T-cell (primary cell): ENCODE measurements at regions not wholly inside any gene's neighbourhood (a gene's known extent, or its start where the extent isn't known, plus 50 kb on each side); places are given as distances from the start of the nearest gene placed in this dataset.

ENCODE experiments used
- ATAC-seq, 4 experiments: fragments of 200-7000 bp in 3 of 4; fragments of 150-1000 bp in 1 of 4; cut with Tn5 transposase; replicated peaks in 1 of 4; 1 replicate in 3 of 4; 2 replicates in 1 of 4; pipeline ENCODE4 v1.10.0; 2021; ENCODE audit warnings: moderate library complexity in 3 of 4, mild to moderate bottlenecking in 2 of 4, moderate number of reproducible peaks in 1 of 4
- CTCF ChIA-PET, 2 donors: fragments of 300-600 bp; sonication (Branson Sonifier 250); formaldehyde crosslinking; loops; one replicate each; lab custom pipeline; 2022; ENCODE audit warnings: antibody characterized with exemption in 2 of 2; lab: Charles Lee
- POLR2A ChIA-PET, 2 donors: fragments of 300-600 bp; sonication (Branson Sonifier 250); formaldehyde crosslinking; loops; one replicate each; lab custom pipeline; 2022; ENCODE audit warnings: antibody characterized with exemption in 2 of 2; lab: Charles Lee
- DNase-seq, 35 experiments: peaks; one replicate each; pipeline versions ENCODE4 v3.0.0 to v3.0.0-alpha.2; 2013 to 2023
- H3K27ac ChIP-seq: one replicate; pipeline ENCODE4 v1.5.1; 2013; ENCODE audit warnings: low read length
- H3K27me3 ChIP-seq, 2 experiments: replicated peaks in 1 of 2; 1 replicate in 1 of 2; 2 replicates in 1 of 2; pipeline versions ENCODE4 v1.6.1 to v1.7.0; 2013; ENCODE audit warnings: low read length in 1 of 2, mixed read lengths in 1 of 2; ENCODE audit not compliant: control insufficient read depth in 2 of 2, insufficient read depth in 2 of 2; ENCODE audit errors: extremely low read depth in 1 of 2
- H3K36me3 ChIP-seq, 2 donors: 1 replicate in 1 of 2; 2 replicates in 1 of 2; pipeline versions ENCODE4 v1.6.1 to v1.7.0; 2013; ENCODE audit warnings: low read length in 1 of 2; ENCODE audit not compliant: control insufficient read depth in 2 of 2, insufficient read depth in 1 of 2; ENCODE audit errors: extremely low read depth in 1 of 2
- H3K4me1 ChIP-seq, 2 experiments: 1 replicate in 1 of 2; 2 replicates in 1 of 2; pipeline versions ENCODE4 v1.6.1 to v1.7.0; 2013; ENCODE audit warnings: low read length in 2 of 2, mixed read lengths in 1 of 2; ENCODE audit not compliant: insufficient read depth in 2 of 2, control insufficient read depth in 1 of 2; ENCODE audit errors: extremely low read depth in 1 of 2
- H3K4me3 ChIP-seq, 2 donors: 1 replicate in 1 of 2; 2 replicates in 1 of 2; pipeline versions ENCODE4 v1.5.1 to v1.7.0; 2013; ENCODE audit warnings: mild to moderate bottlenecking in 2 of 2, low read length in 1 of 2, moderate library complexity in 1 of 2; ENCODE audit not compliant: control insufficient read depth in 1 of 2; ENCODE audit errors: extremely low read depth in 1 of 2
- H3K9me3 ChIP-seq: 2 replicates; pipeline ENCODE4 v1.7.0; 2013
- H3K27ac Mint-ChIP-seq, 2 donors: one replicate each; pipeline ENCODE4 v1.8.0; 2020 to 2021; ENCODE audit warnings: mild to moderate bottlenecking in 2 of 2, mixed read lengths in 2 of 2
- H3K27me3 Mint-ChIP-seq, 2 donors: one replicate each; pipeline ENCODE4 v1.8.0; 2021 to 2022; ENCODE audit warnings: mixed read lengths in 2 of 2
- H3K36me3 Mint-ChIP-seq: one replicate; pipeline ENCODE4 v1.8.0; 2021; ENCODE audit warnings: mixed read lengths
- H3K4me1 Mint-ChIP-seq, 3 donors: one replicate each; pipeline ENCODE4 v1.8.0; 2020 to 2022; ENCODE audit warnings: mixed read lengths in 3 of 3, mild to moderate bottlenecking in 1 of 3
- H3K4me3 Mint-ChIP-seq, 3 donors: one replicate each; pipeline ENCODE4 v1.8.0; 2020 to 2022; ENCODE audit warnings: mild to moderate bottlenecking in 3 of 3, mixed read lengths in 3 of 3, moderate library complexity in 3 of 3
- H3K9me3 Mint-ChIP-seq, 3 donors: one replicate each; pipeline ENCODE4 v1.8.0; 2020 to 2022; ENCODE audit warnings: mixed read lengths in 3 of 3
- WGBS: methylation state at CpG from one replicate; pipeline ENCODE4 v1.1.5; 2013; ENCODE audit warnings: missing lambda C conversion rate; ENCODE audit not compliant: insufficient coverage; 5-methylcytosine and 5-hydroxymethylcytosine counted together

GRCh38 chr1:4563586-4563985 lies 90.8 kb upstream of the AJAP1 start:
- Mint-ChIP-seq H3K27ac (no peak overlapping the region), H3K36me3 (no peaks in the 10 kb centered on the region), H3K4me3 (no peak overlapping the region), H3K4me1 (no peaks in the 10 kb centered on the region), H3K9me3 (no peaks in the 10 kb centered on the region), H3K27me3 (peaks cover 23 to 27% of the 10 kb centered on the region in 2 donors)
- ChIA-PET POLR2A (no interaction called here), CTCF (no interaction called here)
- no peaks in the 10 kb centered on the region for H3K36me3 ChIP-seq
- H3K4me1 ChIP-seq, result no peaks in the 10 kb centered on the region
- no peak overlapping the region for H3K4me3 ChIP-seq
- H3K9me3 ChIP-seq, result no peaks in the 10 kb centered on the region
- ATAC-seq, result no peak
- H3K27ac ChIP-seq, result no peak overlapping the region
- DNase-seq, result no peak
- 52% methylated on average over 2 of the region's 4 CpGs for WGBS
- H3K27me3 ChIP-seq, result peaks cover 0 to 16% of the 10 kb centered on the region in 2 experiments

GRCh38 chr1:4564051-4564450 lies 90.4 kb upstream of the AJAP1 start:
- DNase-seq, result no peak
- H3K36me3 Mint-ChIP-seq, result no peaks in the 10 kb centered on the region
- Histone ChIP-seq H3K27ac (no peak overlapping the region), H3K27me3 (peaks cover 0 to 15% of the 10 kb centered on the region in 2 experiments), H3K4me3 (no peak overlapping the region), H3K4me1 (no peaks in the 10 kb centered on the region), H3K36me3 (no peaks in the 10 kb centered on the region), H3K9me3 (no peaks in the 10 kb centered on the region)
- H3K27ac Mint-ChIP-seq, result no peak overlapping the region
- no peak for ATAC-seq
- 61% methylated on average over 3 of the region's 10 CpGs for WGBS
- peaks cover 23 to 24% of the 10 kb centered on the region in 2 donors for H3K27me3 Mint-ChIP-seq
- no peaks in the 10 kb centered on the region for H3K9me3 Mint-ChIP-seq
- ChIA-PET CTCF (no interaction called here), POLR2A (no interaction called here)
- no peaks in the 10 kb centered on the region for H3K4me1 Mint-ChIP-seq
- no peak overlapping the region for H3K4me3 Mint-ChIP-seq

- DNase-seq (no peak), ATAC-seq (no peak)
- Histone ChIP-seq H3K36me3 (no peaks in the 10 kb centered on the region), H3K9me3 (no peaks in the 10 kb centered on the region), H3K27ac (no peak overlapping the region), H3K27me3 (peaks cover 0 to 12% of the 10 kb centered on the region in 2 experiments), H3K4me1 (no peaks in the 10 kb centered on the region), H3K4me3 (no peak overlapping the region)
- CTCF ChIA-PET, result no interaction called here
- H3K9me3 Mint-ChIP-seq, result no peaks in the 10 kb centered on the region
- WGBS, result 86% methylated on average over 3 of the region's 3 CpGs
- H3K4me1 Mint-ChIP-seq, result no peaks in the 10 kb centered on the region
- H3K4me3 Mint-ChIP-seq, result no peak overlapping the region
- H3K36me3 Mint-ChIP-seq, result no peaks in the 10 kb centered on the region
- peaks cover 19 to 23% of the 10 kb centered on the region in 2 donors for H3K27me3 Mint-ChIP-seq
- POLR2A ChIA-PET, result no interaction called here
- no peak overlapping the region for H3K27ac Mint-ChIP-seq
These were observed 89.2 kb upstream of the AJAP1 start for GRCh38 chr1:4565166-4565565.

- ChIA-PET POLR2A (no interaction called here), CTCF (no interaction called here)
- no peak for ATAC-seq
- no peaks in the 10 kb centered on the region for H3K36me3 ChIP-seq
- Mint-ChIP-seq H3K36me3 (no peaks in the 10 kb centered on the region), H3K4me3 (no peak overlapping the region), H3K27ac (no peak overlapping the region), H3K9me3 (no peaks in the 10 kb centered on the region), H3K4me1 (no peaks in the 10 kb centered on the region), H3K27me3 (peaks cover 19 to 23% of the 10 kb centered on the region in 2 donors)
- no peak overlapping the region for H3K4me3 ChIP-seq
- no peaks in the 10 kb centered on the region for H3K4me1 ChIP-seq
- H3K27ac ChIP-seq, result no peak overlapping the region
- H3K9me3 ChIP-seq, result no peaks in the 10 kb centered on the region
- no peak for DNase-seq
- 55% methylated on average over 3 of the region's 12 CpGs for WGBS
- H3K27me3 ChIP-seq, result peaks cover 0 to 12% of the 10 kb centered on the region in 2 experiments
These were observed 88.5 kb upstream of the AJAP1 start for GRCh38 chr1:4565801-4566449.

DNA sequence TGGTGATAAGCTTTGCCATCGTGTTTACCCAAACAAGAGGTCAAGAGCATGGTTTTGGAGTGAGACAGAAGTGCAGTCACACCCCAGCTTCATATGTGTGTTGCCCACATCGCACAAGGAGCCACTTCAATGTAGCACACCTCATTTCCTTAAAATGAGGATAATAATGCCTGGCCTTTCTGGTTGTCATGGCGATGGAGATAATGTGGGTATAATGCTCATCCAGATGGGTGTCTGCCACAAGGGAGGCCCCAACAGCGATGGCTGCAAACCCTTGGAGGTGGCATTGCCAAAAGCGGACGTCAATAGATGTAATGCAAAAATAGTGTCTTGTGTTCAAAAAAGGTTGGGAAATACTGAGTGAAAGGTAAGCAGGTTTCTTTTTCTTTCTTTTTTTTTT lies 83.1 kb upstream of the AJAP1 start:
- H3K36me3 ChIP-seq, result no peaks in the 10 kb centered on the region
- H3K4me3 ChIP-seq, result no peak overlapping the region
- peaks cover 0 to 4% of the 10 kb centered on the region in 2 experiments for H3K27me3 ChIP-seq
- H3K36me3 Mint-ChIP-seq, result no peaks in the 10 kb centered on the region
- ChIA-PET POLR2A (no interaction called here), CTCF (no interaction called here)
- no peak overlapping the region for H3K4me3 Mint-ChIP-seq
- WGBS, result 100% methylated on average over 1 of the region's 6 CpGs
- no peaks in the 10 kb centered on the region for H3K4me1 ChIP-seq
- DNase-seq (no peak), ATAC-seq (no peak)
- no peak overlapping the region for H3K27ac Mint-ChIP-seq
- peaks cover 13 to 34% of the 10 kb centered on the region in 2 donors for H3K27me3 Mint-ChIP-seq
- no peaks in the 10 kb centered on the region for H3K9me3 Mint-ChIP-seq
- H3K4me1 Mint-ChIP-seq, result no peaks in the 10 kb centered on the region
- H3K9me3 ChIP-seq, result no peaks in the 10 kb centered on the region
- no peak overlapping the region for H3K27ac ChIP-seq

DNA sequence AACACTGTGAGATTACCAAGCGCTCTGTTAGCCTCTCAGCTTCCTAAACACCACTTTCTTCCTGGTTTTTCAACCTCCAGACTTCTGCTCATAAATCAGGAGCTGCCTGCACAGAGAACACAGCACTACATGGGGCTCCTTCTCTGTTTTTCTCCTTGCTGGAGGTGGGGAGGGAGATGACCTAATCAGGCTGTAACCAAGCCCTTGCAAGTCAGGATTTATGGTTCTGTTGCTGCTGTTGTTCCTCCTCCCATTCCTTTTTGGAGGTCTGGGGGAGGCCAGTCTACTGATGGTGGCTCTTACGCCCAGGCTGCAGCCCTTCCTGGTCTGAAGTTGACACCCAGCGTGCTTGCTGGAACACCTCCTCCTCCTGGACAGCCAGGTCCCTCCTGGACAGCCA lies 80.9 kb upstream of the AJAP1 start:
- DNase-seq (no peak), ATAC-seq (no peak)
- H3K27me3 ChIP-seq, result peaks cover 0 to 4% of the 10 kb centered on the region in 2 experiments
- Mint-ChIP-seq H3K4me3 (no peak overlapping the region), H3K36me3 (no peaks in the 10 kb centered on the region), H3K9me3 (peaks cover 0 to 6% (median 5%) of the 10 kb centered on the region in 3 donors), H3K27me3 (peaks cover 14 to 24% of the 10 kb centered on the region in 2 donors), H3K27ac (no peak overlapping the region), H3K4me1 (no peaks in the 10 kb centered on the region)
- no peaks in the 10 kb centered on the region for H3K4me1 ChIP-seq
- no peak overlapping the region for H3K4me3 ChIP-seq
- POLR2A ChIA-PET, result no interaction called here
- H3K9me3 ChIP-seq, result no peaks in the 10 kb centered on the region
- CTCF ChIA-PET, result no interaction called here
- WGBS, result 37% methylated on average over 2 of the region's 3 CpGs
- H3K27ac ChIP-seq, result no peak overlapping the region
- H3K36me3 ChIP-seq, result no peaks in the 10 kb centered on the region

DNA sequence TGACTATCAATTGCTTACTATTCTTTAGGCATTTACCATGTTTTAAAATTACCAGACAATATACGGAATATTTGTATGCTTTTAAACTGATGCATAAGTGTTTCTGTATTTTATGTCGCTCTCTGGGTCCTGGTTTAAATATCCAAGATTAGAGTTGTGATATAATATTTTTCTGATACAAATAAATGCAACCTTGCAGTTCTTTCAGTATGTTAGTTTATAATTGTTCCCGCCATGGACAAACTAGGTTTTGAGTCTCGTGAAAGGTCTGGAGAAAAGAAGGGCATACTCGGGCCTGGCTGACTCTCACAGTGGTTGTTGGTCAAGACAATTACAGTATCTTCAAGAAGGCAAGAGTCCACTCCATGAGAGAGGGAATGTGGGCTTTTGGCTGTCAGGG lies 72.6 kb upstream of the AJAP1 start:
- peaks cover 0 to 24% of the 10 kb centered on the region in 2 experiments for H3K27me3 ChIP-seq
- WGBS, result 42% methylated on average over 2 of the region's 5 CpGs
- H3K4me1 ChIP-seq, result no peaks in the 10 kb centered on the region
- ChIA-PET CTCF (no interaction called here), POLR2A (no interaction called here)
- ATAC-seq, result no peak
- H3K27me3 Mint-ChIP-seq, result peaks cover 36 to 53% of the 10 kb centered on the region in 2 donors
- no peak overlapping the region for H3K27ac ChIP-seq
- H3K9me3 Mint-ChIP-seq, result peaks cover 0 to 6% (median 5%) of the 10 kb centered on the region in 3 donors
- no peak for DNase-seq
- no peaks in the 10 kb centered on the region for H3K9me3 ChIP-seq
- no peak overlapping the region for H3K27ac Mint-ChIP-seq
- no peaks in the 10 kb centered on the region for H3K36me3 Mint-ChIP-seq
- no peak overlapping the region for H3K4me3 Mint-ChIP-seq
- no peaks in the 10 kb centered on the region for H3K36me3 ChIP-seq
- H3K4me3 ChIP-seq, result no peak overlapping the region
- H3K4me1 Mint-ChIP-seq, result no peaks in the 10 kb centered on the region
